ENCODE measurements at regions not wholly inside any gene's neighbourhood (a gene's known extent, or its start where the extent isn't known, plus 50 kb on each side); places are given as distances from the start of the nearest gene placed in this dataset.
A peak's percentile ranks its signal among the peaks of the same experiment; 100 is the strongest.

GRCh38 chr2:4909346-4910009 is 782.7 kb upstream of the SOX11 start (continued):
- TF ChIP-seq RCOR1 (IDR thresholded peaks at IDR 0.05; ENCODE audit: low read depth, low read length): no peak
- TF ChIP-seq HOXA7 (CRISPR knock-in tag; IDR thresholded peaks at IDR 0.05): no peak
- no peak for TF ChIP-seq HOXB13 (CRISPR knock-in tag; IDR thresholded peaks at IDR 0.05; ENCODE audit: low read depth)

- H3K27ac ChIP-seq: no peak overlapping the region
- ChIA-PET POLR2A (no interaction called here), CTCF (interaction anchor here (1.2 kb wide), 1 partner anchor 44 kb away, joined by 3 read pairs; no protein-coding TSS in a partner anchor)
- no peak for TF ChIP-seq CHD2 (IDR thresholded peaks at IDR 0.05; ENCODE audit: low read length, partially characterized antibody)
- TF ChIP-seq FOSL2 (IDR thresholded peaks at IDR 0.05): no peak
- TF ChIP-seq FOSL2 (CRISPR knock-in tag; IDR thresholded peaks at IDR 0.05): no peak
- TF ChIP-seq POLR2AphosphoS2 (conservative IDR thresholded peaks at IDR 0.05; ENCODE audit: low read length): no peak
- no peak for TF ChIP-seq TFCP2L1 (CRISPR knock-in tag; IDR thresholded peaks at IDR 0.05)
- TF ChIP-seq HDAC2 (IDR thresholded peaks at IDR 0.05): no peak
- no peak for TF ChIP-seq MYC (IDR thresholded peaks at IDR 0.05; ENCODE audit: borderline replicate concordance, low read length)
- no peak for TF ChIP-seq MAFK (IDR thresholded peaks at IDR 0.05; ENCODE audit: partially characterized antibody)
- no peak for TF ChIP-seq USF2 (IDR thresholded peaks at IDR 0.05)
- no peak for TF ChIP-seq KDM1A (IDR thresholded peaks at IDR 0.05; ENCODE audit: low read depth)
- no peaks in the 10 kb centered on the region for H3K4me1 ChIP-seq
- H3K9me3 ChIP-seq: peaks cover 6% of the 10 kb centered on the region; the same call in 2 of the 3 replicates
- no peak for DNase-seq (ENCODE audit: low read depth in 1 of 2, low spot score in 1 of 2)
- no peak for FAIRE-seq
- no peak for ATAC-seq
- no peak overlapping the region for H3K4me3 ChIP-seq
- no peak overlapping the region for H3K4me2 ChIP-seq
- WGBS (ENCODE audit: missing lambda C conversion rate): 11% methylated on average over 5 of the region's 5 CpGs
These were observed 778.1 kb upstream of the SOX11 start for GRCh38 chr2:4914036-4914435.

- no peak for FAIRE-seq
- ChIA-PET POLR2A (no interaction called here), CTCF (interaction anchor here (1.2 kb wide), 1 partner anchor 45 kb away, joined by 3 read pairs; no protein-coding TSS in a partner anchor)
- Histone ChIP-seq H3K4me2 (no peak overlapping the region), H3K4me3 (no peak overlapping the region), H3K4me1 (no peaks in the 10 kb centered on the region), H3K9me3 (peaks cover 6% of the 10 kb centered on the region; the same call in 2 of the 3 replicates), H3K27ac (no peak overlapping the region)
- ATAC-seq: no peak
- TF ChIP-seq MAFK (IDR thresholded peaks at IDR 0.05; ENCODE audit: partially characterized antibody) (no peak), CEBPB (IDR thresholded peaks at IDR 0.05) (peak in 1 of 2 experiments; percentile 41; a peak in 2 of 4 replicates)
- DNase-seq (ENCODE audit: low read depth in 1 of 2, low spot score in 1 of 2): peak; percentile 7 to 41
- WGBS (ENCODE audit: missing lambda C conversion rate): 6% methylated on average over 4 of the region's 4 CpGs
These were observed 777.6 kb upstream of the SOX11 start for GRCh38 chr2:4914551-4914950.

GRCh38 chr2:4915357-4915756 is 776.8 kb upstream of the SOX11 start:
- no peak overlapping the region for H3K27ac ChIP-seq
- no peak for ATAC-seq
- CTCF ChIA-PET: no interaction called here
- POLR2A ChIA-PET: no interaction called here
- WGBS (ENCODE audit: missing lambda C conversion rate): 7% methylated on average over 2 of the region's 2 CpGs
- peaks cover 7% of the 10 kb centered on the region; the same call in 2 of the 3 replicates for H3K9me3 ChIP-seq
- DNase-seq (ENCODE audit: low read depth in 1 of 2, low spot score in 1 of 2): no peak
- TF ChIP-seq KDM5A (IDR thresholded peaks at IDR 0.05) (no peak), RFX5 (IDR thresholded peaks at IDR 0.05) (no peak), KDM1A (IDR thresholded peaks at IDR 0.05; ENCODE audit: low read depth) (no peak), POLR2AphosphoS2 (conservative IDR thresholded peaks at IDR 0.05; ENCODE audit: low read length) (no peak), SMC3 (IDR thresholded peaks at IDR 0.05) (no peak)
- no peak overlapping the region for H3K4me2 ChIP-seq
- FAIRE-seq: no peak
- H3K4me1 ChIP-seq: no peaks in the 10 kb centered on the region
- H3K4me3 ChIP-seq: no peak overlapping the region

- FAIRE-seq: no peak
- Histone ChIP-seq H3K4me1 (no peaks in the 10 kb centered on the region), H3K4me3 (no peak overlapping the region), H3K4me2 (no peak overlapping the region), H3K27ac (no peak overlapping the region), H3K9me3 (peaks cover 13% of the 10 kb centered on the region; the same call in 2 of the 3 replicates)
- ChIA-PET CTCF (no interaction called here), POLR2A (no interaction called here)
- DNase-seq (ENCODE audit: low read depth in 1 of 2, low spot score in 1 of 2): no peak
- no peak for TF ChIP-seq ELK1 (IDR thresholded peaks at IDR 0.05; ENCODE audit: low read depth, low read length)
- TF ChIP-seq GATA3 (IDR thresholded peaks at IDR 0.05; ENCODE audit: borderline replicate concordance): no peak
- no peak for TF ChIP-seq CEBPB (IDR thresholded peaks at IDR 0.05)
- no peak for TF ChIP-seq FOSB (CRISPR knock-in tag; IDR thresholded peaks at IDR 0.05)
- TF ChIP-seq EP300 (IDR thresholded peaks at IDR 0.05): no peak
- TF ChIP-seq RFX5 (IDR thresholded peaks at IDR 0.05): no peak
- no peak for TF ChIP-seq ZNF302 (CRISPR knock-in tag; IDR thresholded peaks at IDR 0.05)
- no peak for TF ChIP-seq ATOH8 (CRISPR knock-in tag; IDR thresholded peaks at IDR 0.05; ENCODE audit: low read depth)
- 41% methylated on average over 2 of the region's 2 CpGs for WGBS (ENCODE audit: missing lambda C conversion rate)
- ATAC-seq: no peak
These were observed 776.1 kb upstream of the SOX11 start for GRCh38 chr2:4916094-4916493.
